AG04449 (cell line): ENCODE measurements at regions not wholly inside any gene's neighbourhood (a gene's known extent, or its start where the extent isn't known, plus 50 kb on each side); places are given as distances from the start of the nearest gene placed in this dataset.

Source experiments
- CTCF ChIA-PET: fragments of 350-600 bp; formaldehyde crosslinking; extraction: SDS; loops from one replicate; lab custom pipeline; 2021; ENCODE audit warnings: antibody characterized with exemption; lab: Yijun Ruan, JAX
- POLR2A ChIA-PET: fragments of 400-600, 350-600 bp; formaldehyde crosslinking; extraction: SDS; loops from one replicate; lab custom pipeline; 2020; ENCODE audit warnings: antibody characterized with exemption, inconsistent platforms; lab: Yijun Ruan, JAX
- DNase-seq: peaks from one replicate; pipeline ENCODE4 v3.0.0-alpha.2; 2010; ENCODE audit warnings: low read depth, low spot score
- H3K4me3 ChIP-seq: 2 replicates; pipeline ENCODE4 v1.5.1; 2011; ENCODE audit warnings: low read depth, mild to moderate bottlenecking, control low read depth, low read length
- TF ChIP-seq, protein P1 (sequence below): IDR thresholded peaks from one replicate; pipeline ENCODE4 v1.5.1; 2011; ENCODE audit warnings: mild to moderate bottlenecking, moderate library complexity, low read length, control low read depth, inconsistent platforms; ENCODE audit not compliant: insufficient read depth; ENCODE audit errors: missing control alignments

DNA sequence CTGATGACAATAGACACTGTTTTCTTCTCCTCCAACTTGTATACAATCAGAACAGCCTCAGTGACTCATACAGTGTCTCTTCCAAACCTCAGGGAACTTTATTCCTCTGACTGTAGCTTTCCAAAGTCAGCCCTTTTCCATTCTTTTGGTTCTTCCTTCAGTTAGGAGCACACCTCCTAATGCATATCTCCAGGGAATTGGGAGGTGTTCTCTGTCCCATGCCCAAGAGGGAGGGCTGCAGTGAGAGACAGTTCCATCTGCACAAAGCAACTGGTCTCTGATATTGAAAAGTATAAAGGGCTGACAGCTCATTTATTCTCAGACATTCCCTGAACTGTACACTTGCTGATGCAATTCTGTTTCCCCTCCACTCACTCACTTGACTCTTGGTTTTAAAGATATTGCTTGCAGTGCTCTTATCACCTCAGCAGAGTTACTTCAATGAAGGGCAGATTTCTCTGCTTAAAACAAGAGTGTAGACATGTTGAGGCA lies 337.8 kb upstream of the TBC1D5 start:
- TF ChIP-seq, protein P1, sequence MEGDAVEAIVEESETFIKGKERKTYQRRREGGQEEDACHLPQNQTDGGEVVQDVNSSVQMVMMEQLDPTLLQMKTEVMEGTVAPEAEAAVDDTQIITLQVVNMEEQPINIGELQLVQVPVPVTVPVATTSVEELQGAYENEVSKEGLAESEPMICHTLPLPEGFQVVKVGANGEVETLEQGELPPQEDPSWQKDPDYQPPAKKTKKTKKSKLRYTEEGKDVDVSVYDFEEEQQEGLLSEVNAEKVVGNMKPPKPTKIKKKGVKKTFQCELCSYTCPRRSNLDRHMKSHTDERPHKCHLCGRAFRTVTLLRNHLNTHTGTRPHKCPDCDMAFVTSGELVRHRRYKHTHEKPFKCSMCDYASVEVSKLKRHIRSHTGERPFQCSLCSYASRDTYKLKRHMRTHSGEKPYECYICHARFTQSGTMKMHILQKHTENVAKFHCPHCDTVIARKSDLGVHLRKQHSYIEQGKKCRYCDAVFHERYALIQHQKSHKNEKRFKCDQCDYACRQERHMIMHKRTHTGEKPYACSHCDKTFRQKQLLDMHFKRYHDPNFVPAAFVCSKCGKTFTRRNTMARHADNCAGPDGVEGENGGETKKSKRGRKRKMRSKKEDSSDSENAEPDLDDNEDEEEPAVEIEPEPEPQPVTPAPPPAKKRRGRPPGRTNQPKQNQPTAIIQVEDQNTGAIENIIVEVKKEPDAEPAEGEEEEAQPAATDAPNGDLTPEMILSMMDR: no peak
- H3K4me3 ChIP-seq: no peak overlapping the region
- ChIA-PET POLR2A (no interaction called here), CTCF (no interaction called here)
- no peak for DNase-seq

GRCh38 chr3:18079739-18080138 lies 337.3 kb upstream of the TBC1D5 start:
- no peak for DNase-seq
- TF ChIP-seq, protein P1: no peak
- ChIA-PET CTCF (no interaction called here), POLR2A (no interaction called here)
- H3K4me3 ChIP-seq: no peak overlapping the region

DNA sequence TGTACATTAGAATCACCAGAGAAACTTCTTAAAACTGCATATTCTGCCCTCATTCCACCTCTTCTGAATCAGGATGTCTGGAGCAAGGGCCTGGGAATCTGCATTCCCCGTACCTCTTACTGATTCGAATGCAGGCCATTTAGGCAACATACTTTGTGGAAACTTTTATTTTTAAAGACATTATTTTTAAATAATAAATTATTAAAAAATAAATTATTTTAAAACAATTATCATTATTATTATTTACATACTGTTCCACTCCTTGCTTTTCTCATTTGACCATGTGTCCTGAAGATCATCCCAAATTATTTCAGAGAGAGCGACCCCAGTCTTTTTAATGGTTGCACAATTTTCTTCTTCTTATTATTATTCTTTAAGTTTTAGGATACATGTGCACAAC lies 336.6 kb upstream of the TBC1D5 start:
- H3K4me3 ChIP-seq: no peak overlapping the region
- ChIA-PET POLR2A (no interaction called here), CTCF (no interaction called here)
- TF ChIP-seq, protein P1: no peak
- DNase-seq: no peak

DNA sequence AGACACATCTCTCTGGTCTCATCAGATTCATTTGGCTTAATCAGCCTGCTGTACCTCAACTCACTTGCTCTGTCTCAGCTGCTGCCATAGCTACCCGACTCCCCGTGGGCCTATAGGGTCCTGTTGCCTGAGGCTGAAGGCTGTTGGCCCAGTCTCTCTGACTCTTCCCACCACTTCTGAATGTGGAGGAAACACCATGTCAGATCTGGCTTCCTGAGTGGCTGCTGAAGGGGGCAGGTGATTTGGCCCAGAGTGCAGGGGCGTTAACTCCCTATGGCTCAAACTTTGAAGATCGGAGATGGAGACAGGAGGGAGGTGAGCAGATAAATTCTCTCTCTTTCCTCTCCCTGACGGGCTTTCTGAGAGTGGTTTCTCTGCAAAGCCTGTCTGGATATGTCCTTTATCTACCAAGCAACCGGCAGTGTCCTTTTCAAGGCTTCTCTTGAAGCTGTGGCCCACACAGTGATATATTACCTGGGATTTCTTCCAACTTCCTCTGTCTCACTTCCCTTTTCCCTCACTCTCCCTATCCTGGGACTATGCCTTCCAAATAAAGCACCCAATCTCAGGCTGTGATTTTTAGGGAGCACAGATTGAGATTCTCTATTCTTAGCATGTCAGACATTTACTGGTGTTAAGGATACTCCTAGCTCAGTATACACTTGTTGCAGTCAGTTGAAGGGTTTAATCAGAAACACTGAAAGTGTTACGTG lies 334.9 kb upstream of the TBC1D5 start:
- no peak overlapping the region for H3K4me3 ChIP-seq
- TF ChIP-seq, protein P1: no peak
- DNase-seq: no peak
- CTCF ChIA-PET: no interaction called here
- POLR2A ChIA-PET: no interaction called here

DNA sequence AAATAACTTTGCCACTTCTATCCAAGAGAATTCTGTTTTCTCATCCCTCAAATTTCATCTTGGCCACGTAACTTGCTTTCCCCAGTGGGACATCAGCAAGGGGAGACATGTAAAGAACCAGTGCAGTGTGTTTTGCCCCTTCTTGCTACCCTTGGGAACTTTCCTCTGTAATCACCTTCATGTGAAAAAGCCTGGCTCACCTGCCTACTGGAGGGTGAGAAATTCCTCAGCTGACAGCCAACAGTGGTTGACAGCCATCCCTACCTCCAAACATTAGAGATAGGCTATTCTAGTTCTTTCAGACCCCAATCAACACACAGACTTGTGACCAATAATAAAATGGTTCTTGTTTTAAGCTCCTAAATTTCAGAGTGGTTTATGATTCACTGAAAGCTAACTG lies 333.9 kb upstream of the TBC1D5 start:
- TF ChIP-seq, protein P1: no peak

DNA sequence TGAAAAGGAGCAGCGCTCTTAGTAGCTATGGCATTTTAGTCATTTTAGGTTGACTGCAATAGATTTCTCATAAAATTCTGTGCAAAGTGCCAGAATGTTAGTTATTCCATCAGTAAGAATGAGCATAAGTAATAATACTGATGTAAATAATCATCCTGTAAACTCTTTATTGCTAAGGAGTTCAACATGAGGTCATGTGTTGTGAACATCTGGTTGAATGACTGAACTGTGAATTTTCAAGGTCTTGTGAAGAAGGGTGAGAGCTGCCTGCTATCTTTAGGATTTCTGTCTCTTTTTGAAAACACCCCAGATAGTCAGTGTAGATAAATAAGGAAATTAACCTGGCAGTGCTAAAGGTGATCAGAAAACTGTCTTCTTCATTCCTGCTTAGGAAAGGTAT lies 333.4 kb upstream of the TBC1D5 start:
- ChIA-PET CTCF (no interaction called here), POLR2A (no interaction called here)
- no peak for DNase-seq
- TF ChIP-seq, protein P1: no peak
- H3K4me3 ChIP-seq: no peak overlapping the region

More for the DNA sequence above, 333.9 kb upstream of the TBC1D5 start:
- H3K4me3 ChIP-seq: no peak overlapping the region
- DNase-seq: no peak
- CTCF ChIA-PET: no interaction called here
- POLR2A ChIA-PET: no interaction called here
